Stimulated activated CD8-positive, alpha-beta memory T cell treated with anti-CD3 and anti-CD28 coated beads, Interleukin-7, amount 100 ng/mL, for 24 hours (primary cell): ENCODE measurements at regions not wholly inside any gene's neighbourhood (a gene's known extent, or its start where the extent isn't known, plus 50 kb on each side); places are given as distances from the start of the nearest gene placed in this dataset.
"Not testable (repeated sequence)": the region's sequence is repeated elsewhere in the genome, so short reads cannot be mapped to it uniquely, and the experiment has no call there.

Experiments used
- DNase-seq: peaks from one replicate; pipeline ENCODE4 v3.0.0-alpha.2; 2020; ENCODE audit warnings: low read depth

DNA sequence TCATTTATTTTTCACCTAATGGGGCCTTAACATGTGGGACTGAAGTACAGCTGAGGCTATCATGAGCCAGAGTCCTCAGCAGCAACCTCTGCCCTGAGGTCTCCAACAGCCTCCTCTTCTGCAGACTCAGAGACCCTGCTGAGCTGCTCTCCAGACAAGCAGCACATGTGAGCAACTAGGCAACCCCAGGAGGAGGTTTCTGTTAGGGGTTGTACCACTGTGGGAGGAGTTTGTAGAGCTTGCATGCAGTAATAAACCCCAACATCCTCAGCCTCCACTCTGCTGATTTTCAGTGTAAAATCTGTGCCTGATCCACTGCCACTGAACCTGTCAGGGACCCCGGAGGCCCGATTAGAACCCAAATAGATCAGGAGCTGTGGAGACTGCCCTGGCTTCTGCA, 530.0 kb downstream of the RPIA start:
- not testable (repeated sequence) for DNase-seq

GRCh38 chr2:89222063-89222732, 530.7 kb downstream of the RPIA start:
- DNase-seq, result not testable (repeated sequence)

- not testable (repeated sequence) for DNase-seq
These were observed 533.3 kb downstream of the RPIA start for GRCh38 chr2:89224803-89225202.

GRCh38 chr2:89229979-89230378, 538.5 kb downstream of the RPIA start:
- DNase-seq, result not testable (repeated sequence)

- not testable (repeated sequence) for DNase-seq
These were observed 539.8 kb downstream of the RPIA start for GRCh38 chr2:89231241-89231640.

DNA sequence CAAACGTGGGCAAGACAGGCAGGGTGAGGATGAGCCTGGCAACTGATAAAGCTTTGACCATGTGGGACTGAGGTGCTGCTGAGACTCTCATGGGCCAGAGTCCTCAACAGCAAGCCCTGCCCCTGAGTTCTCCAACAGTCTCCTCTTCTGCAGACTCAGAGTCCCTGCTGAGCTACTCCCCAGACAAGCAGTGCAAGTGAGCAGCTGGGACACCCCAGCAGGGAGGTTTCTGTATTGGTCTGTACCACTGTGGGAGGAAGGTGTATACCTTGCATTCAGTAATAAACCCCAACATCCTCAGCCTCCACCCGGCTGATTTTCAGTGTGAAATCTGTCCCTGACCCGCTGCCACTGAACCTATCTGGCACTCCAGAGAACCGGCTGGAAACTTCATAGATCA, 542.5 kb downstream of the RPIA start:
- not testable (repeated sequence) for DNase-seq

- not testable (repeated sequence) for DNase-seq
These were observed 543.5 kb downstream of the RPIA start for GRCh38 chr2:89234818-89235466.

GRCh38 chr2:89236832-89237450, 545.5 kb downstream of the RPIA start:
- not testable (repeated sequence) for DNase-seq

DNA sequence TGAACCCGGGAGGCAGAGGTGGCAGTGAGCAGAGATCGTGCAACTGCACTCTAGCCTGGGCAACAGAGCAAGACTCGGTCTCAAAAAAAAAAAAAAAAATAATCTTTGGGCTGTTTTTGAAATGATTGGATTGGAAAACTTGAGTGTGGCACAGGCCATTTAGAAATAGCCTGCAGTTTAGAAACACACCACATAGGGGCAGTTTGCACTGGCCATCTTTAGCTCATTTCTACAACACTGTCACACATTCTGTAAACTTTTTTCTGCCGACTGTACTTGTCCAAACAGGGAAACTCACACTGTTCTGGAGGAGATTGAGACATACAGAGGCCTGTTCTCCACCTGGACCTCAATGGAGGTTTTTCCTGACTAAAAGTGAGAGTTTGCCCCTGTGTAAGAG, 546.3 kb downstream of the RPIA start:
- not testable (repeated sequence) for DNase-seq

DNA sequence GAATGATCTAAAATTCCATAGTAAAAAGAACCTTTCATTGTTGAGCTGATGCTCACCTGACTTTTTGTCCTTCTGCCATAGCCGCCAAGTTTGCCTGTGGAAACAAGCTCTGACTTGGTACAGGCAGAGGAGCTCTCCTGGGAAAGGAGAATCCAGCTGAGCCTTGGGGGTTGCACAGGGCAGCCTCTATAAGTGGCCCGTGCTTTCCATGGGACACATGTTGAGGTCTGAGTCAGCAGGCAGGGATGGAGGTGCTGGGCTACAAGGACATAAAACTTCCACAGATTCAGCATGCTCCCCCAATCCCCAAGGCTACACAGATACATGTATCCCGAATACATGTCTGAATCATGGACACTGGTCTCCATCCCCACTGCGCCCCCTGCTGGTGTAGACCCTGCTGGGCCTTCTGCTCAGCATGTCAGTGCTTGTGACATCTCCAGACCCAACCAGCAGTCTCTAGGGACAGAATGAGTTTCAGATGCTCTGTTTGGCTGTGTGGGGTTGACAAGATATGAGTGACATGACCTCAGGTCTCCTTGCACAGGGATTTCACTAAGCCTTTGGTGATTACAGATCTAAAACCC, 551.7 kb downstream of the RPIA start:
- DNase-seq, result not testable (repeated sequence)

GRCh38 chr2:89244407-89244806, 552.9 kb downstream of the RPIA start:
- DNase-seq, result not testable (repeated sequence)

DNA sequence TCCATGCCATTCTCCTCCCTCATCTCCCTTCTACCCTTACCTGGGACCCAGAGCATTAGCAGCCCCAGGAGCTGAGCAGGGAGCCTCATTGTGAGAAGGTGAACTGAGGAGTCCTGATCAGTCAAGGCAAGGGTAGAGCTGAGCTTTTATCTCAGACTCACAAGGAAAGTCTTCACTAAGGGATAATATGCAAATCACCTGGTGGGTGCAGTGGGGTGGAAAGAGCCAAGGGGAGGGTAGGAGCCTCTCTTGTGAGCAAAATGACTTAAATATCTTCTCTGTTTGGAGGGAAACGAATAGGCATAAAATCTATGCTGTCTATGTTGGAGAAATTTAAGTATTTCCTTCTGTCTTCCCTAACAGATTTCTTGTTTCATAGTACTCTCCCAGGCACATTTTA, 554.0 kb downstream of the RPIA start:
- DNase-seq, result not testable (repeated sequence)

- not testable (repeated sequence) for DNase-seq
These were observed 554.6 kb downstream of the RPIA start for GRCh38 chr2:89246027-89246426.

- DNase-seq, result not testable (repeated sequence)
These were observed 555.1 kb downstream of the RPIA start for GRCh38 chr2:89246620-89247019.

DNA sequence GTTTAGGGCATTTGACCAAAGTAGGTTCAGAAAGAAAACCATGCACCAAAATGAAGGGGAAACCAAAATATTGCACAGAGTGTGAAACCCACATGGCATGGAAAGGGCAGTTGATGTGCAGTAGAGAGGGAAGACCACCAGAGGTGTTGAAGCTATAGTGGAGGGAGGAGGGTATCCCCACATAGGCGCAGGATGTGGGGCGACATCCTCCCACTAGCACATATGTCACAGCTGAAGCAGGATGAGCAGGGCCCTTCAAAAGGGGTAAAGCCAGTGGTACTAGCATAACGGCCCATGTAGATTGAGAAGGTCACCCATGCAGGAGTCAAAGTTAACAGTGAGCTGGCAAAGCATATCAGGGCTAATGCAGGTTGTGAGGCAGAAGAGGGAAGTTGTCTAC, 563.5 kb downstream of the RPIA start:
- not testable (repeated sequence) for DNase-seq

DNA sequence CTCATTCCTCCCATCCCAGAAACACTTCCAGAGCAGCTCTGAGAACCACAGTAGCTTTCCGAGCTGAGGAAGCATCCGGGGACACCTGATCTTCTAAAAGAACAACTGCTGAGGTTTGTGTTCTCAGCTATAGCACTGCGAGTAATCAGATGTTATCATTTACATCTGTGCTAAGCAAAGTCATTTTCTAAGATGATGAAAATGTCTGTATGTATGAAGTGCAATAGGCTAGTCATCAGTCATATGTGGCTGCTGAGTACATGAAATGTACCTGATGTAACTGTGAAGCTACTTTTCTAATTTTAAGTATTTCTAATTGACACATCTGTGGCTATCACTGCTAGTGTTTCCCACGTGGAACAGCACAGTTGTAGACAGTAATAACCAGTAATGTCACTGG, 582.0 kb downstream of the RPIA start:
- DNase-seq, result not testable (repeated sequence)

DNA sequence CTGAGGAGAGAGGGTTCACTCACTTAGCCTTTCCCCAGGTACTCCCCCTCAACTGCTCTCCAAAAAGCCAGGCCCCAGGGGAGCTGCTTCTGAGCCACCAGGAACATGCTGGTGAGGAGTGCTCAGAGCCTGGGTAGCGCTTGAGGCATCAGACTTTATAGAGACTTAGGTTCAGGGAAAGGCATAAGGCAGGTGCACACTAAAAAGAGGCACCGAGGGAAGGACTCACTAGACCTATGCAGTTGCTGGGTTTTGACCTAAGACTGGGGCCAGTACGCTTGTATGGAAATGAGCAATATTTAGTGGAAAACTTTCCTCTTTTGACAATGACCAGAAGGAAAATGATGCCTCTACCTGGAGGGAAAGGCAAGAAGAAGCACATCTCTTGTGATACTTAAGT, 589.1 kb downstream of the RPIA start:
- not testable (repeated sequence) for DNase-seq

GRCh38 chr2:89286448-89287080, 595.1 kb downstream of the RPIA start:
- not testable (repeated sequence) for DNase-seq

DNA sequence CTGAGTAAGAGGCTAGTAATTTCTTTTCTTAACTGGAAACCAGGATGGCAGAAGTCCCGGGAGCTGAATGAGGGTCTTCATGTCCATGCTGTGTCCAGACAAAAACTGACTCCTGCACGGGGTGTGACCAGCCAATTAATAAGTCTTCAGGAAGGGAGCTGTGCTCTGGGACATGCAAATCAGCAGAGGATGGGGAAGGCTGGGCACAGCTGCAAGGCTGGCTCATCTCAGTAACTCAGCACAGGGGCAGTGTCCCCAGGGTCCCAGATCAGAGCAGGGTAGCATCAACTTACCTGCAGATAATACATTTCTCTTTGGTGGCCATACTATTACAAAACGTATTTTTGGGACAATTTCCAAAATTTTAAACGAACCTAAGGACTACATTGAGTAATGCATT, 595.6 kb downstream of the RPIA start:
- DNase-seq, result not testable (repeated sequence)

GRCh38 chr2:89291717-89292298, 600.3 kb downstream of the RPIA start:
- not testable (repeated sequence) for DNase-seq

DNA sequence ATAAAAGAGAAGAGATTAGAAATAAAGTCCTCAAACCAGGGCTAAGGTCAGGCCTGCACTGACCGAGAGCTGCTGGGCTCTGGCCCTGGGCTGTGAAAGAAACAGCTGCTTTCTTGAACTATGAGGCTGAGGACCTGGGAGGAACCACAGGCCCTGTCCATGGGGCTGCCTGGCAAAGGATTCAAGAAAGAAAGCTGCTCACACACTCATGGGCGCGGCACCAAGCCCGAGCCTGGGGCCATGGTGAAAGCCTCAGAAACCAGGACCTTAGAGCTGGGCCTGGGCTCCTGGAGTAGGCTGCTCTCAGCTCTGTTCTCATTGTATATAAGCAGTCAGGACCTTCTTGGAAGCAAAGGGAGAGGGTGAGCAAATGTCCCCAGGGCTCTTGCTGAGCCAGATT, 601.9 kb downstream of the RPIA start:
- DNase-seq, result not testable (repeated sequence)

DNA sequence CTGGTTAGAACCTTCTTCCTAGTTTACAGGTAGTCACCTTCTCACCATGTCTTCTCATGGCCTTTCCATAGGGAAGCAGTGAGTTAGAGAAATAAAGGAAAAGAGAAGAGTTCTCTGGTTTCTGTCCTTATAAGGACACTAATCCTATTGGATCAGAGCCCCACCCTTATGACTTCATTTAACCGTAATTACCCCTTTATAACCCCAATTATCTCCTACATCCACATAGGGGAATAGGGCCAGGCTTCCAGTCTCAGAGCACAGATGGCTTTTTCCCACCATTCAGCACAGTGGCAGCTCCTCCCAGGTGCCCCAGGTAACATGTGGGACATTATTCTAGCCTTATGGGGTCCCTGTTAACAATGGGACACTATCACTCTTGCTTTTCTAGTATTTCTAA, 602.9 kb downstream of the RPIA start:
- not testable (repeated sequence) for DNase-seq
